K562 (cell line): ENCODE measurements at regions not wholly inside any gene's neighbourhood (a gene's known extent, or its start where the extent isn't known, plus 50 kb on each side); places are given as distances from the start of the nearest gene placed in this dataset.

Experiments
- ATAC-seq: fragments of 200-7000 bp; cut with Tn5 transposase; 3 replicates; pipeline ENCODE4 v1.9.1; 2020; ENCODE audit warnings: moderate library complexity
- BruUV-seq: library from RNA; stranded (reverse); fragments of 400-500 nt; replicated peaks from 2 replicates; lab custom pipeline; 2021; lab: Mats Ljungman, UMichigan
- CTCF ChIA-PET: fragments of 300-600 bp; formaldehyde crosslinking; extraction: SDS; loops from one replicate; lab custom pipeline; 2021; ENCODE audit warnings: low intra/inter-chr PET ratio; lab: Yijun Ruan, JAX
- POLR2A ChIA-PET: fragments of 300-600, 350-650 bp; sonication (Branson Sonifier 250); formaldehyde crosslinking; extraction: SDS; loops from one replicate; lab custom pipeline; 2021; ENCODE audit warnings: antibody characterized with exemption, inconsistent platforms; lab: Yijun Ruan, JAX
- DNase-seq, 4 experiments: peaks; one replicate each; pipeline versions ENCODE4 v3.0.0 to v3.0.0-alpha.2; 2011 to 2018; ENCODE audit warnings: low spot score in 3 of 4, mixed read lengths in 3 of 4; ENCODE audit errors: extremely low read depth in 1 of 4
- FAIRE-seq: peaks from 2 replicates; lab custom pipeline; 2011; peaks lifted over from hg19 to GRCh38; lab: Jason Lieb, UNC
- H2AFZ ChIP-seq: 2 replicates; pipeline ENCODE4 v1.6.0; 2011; ENCODE audit warnings: low read depth, low read length, control low read depth, inconsistent platforms
- H3K27ac ChIP-seq: fragments of 200-600 bp; 3 replicates; pipeline ENCODE4 v1.8.0; 2011; ENCODE audit warnings: low read depth, mild to moderate bottlenecking, control low read depth, inconsistent platforms, low read length, moderate library complexity, mixed read lengths; ENCODE audit errors: extremely low read depth
- H3K27me3 ChIP-seq, 2 experiments: fragments of 300-600 bp in 1 of 2; 2 replicates in 1 of 2; 3 replicates in 1 of 2; pipeline versions ENCODE4 v1.6.0 to v1.8.0; 2011; ENCODE audit warnings: inconsistent platforms in 2 of 2, low read length in 2 of 2, mild to moderate bottlenecking in 1 of 2, mixed read lengths in 1 of 2, moderate library complexity in 1 of 2; ENCODE audit not compliant: control insufficient read depth in 2 of 2, insufficient read depth in 2 of 2
- H3K36me3 ChIP-seq: fragments of 300-600 bp; 3 replicates; pipeline ENCODE4 v1.8.0; 2011; ENCODE audit warnings: mild to moderate bottlenecking, low read length, inconsistent platforms; ENCODE audit not compliant: control insufficient read depth, insufficient read depth
- H3K4me1 ChIP-seq, 2 experiments: fragments of 200-600 bp in 1 of 2; replicated peaks in 1 of 2; 2 replicates in 1 of 2; 3 replicates in 1 of 2; pipeline versions ENCODE4 v1.5.1 to v1.8.0; 2011; ENCODE audit warnings: inconsistent platforms in 2 of 2, low read length in 2 of 2, mild to moderate bottlenecking in 1 of 2, mixed read lengths in 1 of 2, moderate library complexity in 1 of 2; ENCODE audit not compliant: control insufficient read depth in 2 of 2, insufficient read depth in 2 of 2
- H3K4me2 ChIP-seq: 2 replicates; pipeline ENCODE4 v1.6.1; 2011; ENCODE audit warnings: low read length, control low read depth, inconsistent platforms, mixed read lengths; ENCODE audit not compliant: insufficient read depth
- H3K4me3 ChIP-seq: fragments of 200-600 bp; sonication (generic), shearing (Covaris generic); 2 replicates; pipeline ENCODE4 v1.5.1; 2016; ENCODE audit warnings: control low read depth, inconsistent platforms
- H3K79me2 ChIP-seq: fragments of 200-600 bp; 3 replicates; pipeline ENCODE4 v1.8.0; 2011; ENCODE audit warnings: low read length, inconsistent platforms; ENCODE audit not compliant: control insufficient read depth, insufficient read depth
- H3K9ac ChIP-seq, 2 experiments: 2 replicates each; pipeline versions ENCODE4 v1.6.0 to v1.6.1; 2011; ENCODE audit warnings: low read depth in 2 of 2, low read length in 2 of 2, control low read depth in 1 of 2, inconsistent platforms in 1 of 2, mild to moderate bottlenecking in 1 of 2, mixed read lengths in 1 of 2; ENCODE audit not compliant: insufficient read depth in 1 of 2
- H3K9me1 ChIP-seq: one replicate; pipeline ENCODE4 v1.6.0; 2011; ENCODE audit warnings: inconsistent platforms, mild to moderate bottlenecking, low read length, moderate library complexity; ENCODE audit not compliant: control insufficient read depth, insufficient read depth
- H3K9me3 ChIP-seq: replicated peaks from 2 replicates; pipeline ENCODE4 v1.5.1; 2011; ENCODE audit warnings: low read depth, low read length, inconsistent platforms; ENCODE audit not compliant: control insufficient read depth, insufficient read depth
- H4K20me1 ChIP-seq: replicated peaks from 2 replicates; pipeline ENCODE4 v1.6.1; 2011; ENCODE audit warnings: low read length, inconsistent platforms, mixed read lengths; ENCODE audit not compliant: control insufficient read depth, insufficient read depth
- KAT2B ChIP-seq: IDR thresholded peaks from one replicate; pipeline ENCODE4 v1.6.1; 2012; ENCODE audit warnings: low read depth, mild to moderate bottlenecking, control low read depth, inconsistent platforms, low read length, moderate library complexity
- SAFB ChIP-seq: fragments of 200-400 bp; formaldehyde crosslinking; IDR thresholded peaks from 2 replicates; pipeline ENCODE4 v1.6.1; 2017; ENCODE audit warnings: low read depth, low read length, borderline replicate concordance
- TBP ChIP-seq: optimal IDR thresholded peaks from 2 replicates; pipeline ENCODE3; 2011; ENCODE audit warnings: low read depth, low read length, improper control_type of control experiment
- ZC3H4 ChIP-seq: sonication (generic); formaldehyde crosslinking; IDR thresholded peaks from 2 replicates; pipeline ENCODE4 v1.9.0; 2021; ENCODE audit warnings: missing genetic modification reagents, borderline replicate concordance
- ZNF316 ChIP-seq: fragments of 450-650 bp; IDR thresholded peaks from 2 replicates; pipeline ENCODE4 v1.6.1; 2016
- WGBS: fragments of 100-300 bp; shearing (Covaris generic); methylation state at CpG from one replicate; pipeline ENCODE4 v1.1.6; 2016; ENCODE audit warnings: low coverage, mixed read lengths; ENCODE audit not compliant: insufficient coverage; ENCODE audit errors: missing lambda C conversion rate; 5-methylcytosine and 5-hydroxymethylcytosine counted together
- in situ Hi-C: fragments of 300-500 bp; cut with MboI; formaldehyde crosslinking; loops from 4 replicates; pipeline ENCODE4 v1.15.0; 2018; ENCODE audit warnings: inconsistent platforms, mixed read lengths
- intact Hi-C: fragments of 100-400 bp; cut with micrococcal nuclease; formaldehyde crosslinking; loops from 2 replicates; pipeline ENCODE4 v1.14.2; 2022

DNA sequence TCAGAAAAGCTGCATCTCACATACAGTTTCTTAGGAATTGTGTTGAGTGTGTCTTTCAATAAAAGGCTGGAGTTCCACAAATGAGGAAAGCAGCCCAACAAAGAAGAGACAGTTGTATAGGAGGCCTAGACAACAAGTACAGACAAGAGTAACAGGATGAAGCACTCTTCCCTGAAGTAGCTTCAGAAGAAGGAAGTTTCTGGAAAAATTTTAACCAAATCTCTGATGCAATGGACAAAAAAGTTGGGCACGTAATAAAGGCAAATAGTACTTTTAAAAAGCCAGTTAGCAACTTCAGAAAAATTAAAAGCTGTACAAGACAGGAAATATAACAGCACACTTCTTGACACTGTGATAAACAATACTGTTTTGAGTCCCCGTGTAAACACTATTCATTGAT is 134.1 kb upstream of the PLEKHG7 start:
- Histone ChIP-seq H4K20me1 (no peaks in the 10 kb centered on the region), H3K9me3 (no peaks in the 10 kb centered on the region), H3K27ac (no peak overlapping the region), H3K36me3 (no peaks in the 10 kb centered on the region), H3K27me3 (no peaks in the 10 kb centered on the region), H3K4me1 (no peaks in the 10 kb centered on the region), H3K9ac (no peak overlapping the region), H3K79me2 (no peaks in the 10 kb centered on the region), H3K4me3 (no peak overlapping the region), H3K4me2 (no peak overlapping the region), H3K9me1 (no peaks in the 10 kb centered on the region), H2AFZ (no peak overlapping the region)
- DNase-seq: no peak
- POLR2A ChIA-PET: interaction anchor here (2.3 kb wide), 1 partner anchor 424 kb away, joined by 24 read pairs; the partner anchor contains the start of gene BTG1
- no TSS peak for BruUV-seq
- in situ Hi-C loops: loop anchor here (5.0 to 25.0 kb wide), 2 partner anchors 421 to 756 kb away; partner anchors contain the start of gene BTG1
- TF ChIP-seq KAT2B (no peak), SAFB (no peak)
- no peak for FAIRE-seq
- no peak for ATAC-seq
- intact Hi-C loops: no loop called here
- WGBS: 46% methylated on average over 2 of the region's 2 CpGs
- CTCF ChIA-PET: no interaction called here

DNA sequence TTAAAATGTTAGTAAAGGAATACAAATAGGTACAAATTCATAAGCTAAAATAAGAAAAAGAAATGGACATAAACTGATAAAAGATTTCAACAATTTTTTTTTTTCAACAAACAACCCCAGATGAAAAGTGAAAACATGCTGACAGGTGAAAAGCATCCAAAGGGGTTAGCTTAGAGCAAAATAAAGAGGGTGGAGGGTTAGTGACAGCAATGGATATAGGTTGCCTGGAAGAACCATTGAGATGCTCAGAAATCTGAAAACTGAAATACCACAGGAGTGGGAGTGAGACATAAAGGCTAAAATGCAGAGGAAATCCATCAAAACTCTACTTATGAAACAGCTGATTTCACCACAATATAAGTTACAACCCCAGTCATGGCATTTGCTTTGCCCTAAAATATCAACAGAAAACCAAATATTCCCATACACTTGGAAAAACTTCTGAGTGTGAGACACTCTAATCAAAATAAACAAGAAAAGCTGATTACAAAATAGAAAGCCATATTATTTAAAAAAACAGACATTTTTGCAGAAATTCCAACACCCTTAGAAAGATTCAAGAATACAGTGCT is 136.3 kb upstream of the PLEKHG7 start:
- ATAC-seq (no peak), DNase-seq (no peak), FAIRE-seq (no peak)
- TF ChIP-seq ZNF316 (0 out of 2 replicates have a peak, but pooled peaks have one; percentile 24), TBP (peak; percentile 64), ZC3H4 (CRISPR knock-in tag) (no peak)
- POLR2A ChIA-PET: no interaction called here
- Histone ChIP-seq H3K27ac (no peak overlapping the region), H2AFZ (no peak overlapping the region), H3K4me1 (no peaks in the 10 kb centered on the region), H3K4me3 (no peak overlapping the region), H3K9ac (no peak overlapping the region), H3K79me2 (no peaks in the 10 kb centered on the region), H3K4me2 (no peak overlapping the region), H3K9me3 (no peaks in the 10 kb centered on the region), H3K9me1 (no peaks in the 10 kb centered on the region), H3K36me3 (no peaks in the 10 kb centered on the region), H4K20me1 (no peaks in the 10 kb centered on the region), H3K27me3 (no peaks in the 10 kb centered on the region)
- CTCF ChIA-PET: no interaction called here
- BruUV-seq: no TSS peak
- intact Hi-C loops: no loop called here
- in situ Hi-C loops: loop anchor here (5.0 to 25.0 kb wide), 2 partner anchors 419 to 754 kb away; partner anchors contain the start of gene BTG1
